BJ (cell line): ENCODE measurements at regions not wholly inside any gene's neighbourhood (a gene's known extent, or its start where the extent isn't known, plus 50 kb on each side); places are given as distances from the start of the nearest gene placed in this dataset.

Source experiments
- CTCF ChIA-PET: fragments of 350-600 bp; formaldehyde crosslinking; extraction: SDS; loops from one replicate; lab custom pipeline; 2021; ENCODE audit warnings: antibody characterized with exemption, inconsistent platforms; lab: Yijun Ruan, JAX
- POLR2A ChIA-PET: fragments of 300-600 bp; sonication (Branson Sonifier 250); formaldehyde crosslinking; extraction: SDS; loops from one replicate; lab custom pipeline; 2021; ENCODE audit warnings: antibody characterized with exemption; lab: Charles Lee
- DNase-seq: peaks from one replicate; pipeline ENCODE4 v3.0.0-alpha.2; 2011; ENCODE audit warnings: low read depth
- H3K27me3 ChIP-seq: 2 replicates; pipeline ENCODE4 v1.6.0; 2011; ENCODE audit warnings: low read length; ENCODE audit not compliant: control insufficient read depth, insufficient read depth
- H3K36me3 ChIP-seq: 2 replicates; pipeline ENCODE4 v1.5.1; 2011; ENCODE audit warnings: low read length; ENCODE audit not compliant: control insufficient read depth, insufficient read depth
- H3K4me3 ChIP-seq: 2 replicates; pipeline ENCODE4 v1.5.1; 2011; ENCODE audit warnings: low read depth, mild to moderate bottlenecking, control low read depth, low read length
- CTCF ChIP-seq: IDR thresholded peaks from 2 replicates; pipeline ENCODE4 v1.5.1; 2011; ENCODE audit warnings: low read depth, mild to moderate bottlenecking, control low read depth, inconsistent platforms, low read length, moderate library complexity; ENCODE audit not compliant: insufficient read depth

- CTCF ChIA-PET = no interaction called here
These were observed 175.9 kb downstream of the NSG2 start for GRCh38 chr5:174221436-174221835.

GRCh38 chr5:174221946-174222345 is 176.4 kb downstream of the NSG2 start:
- H3K36me3 ChIP-seq = no peaks in the 10 kb centered on the region
- no peaks in the 10 kb centered on the region for H3K27me3 ChIP-seq
- POLR2A ChIA-PET = no interaction called here
- H3K4me3 ChIP-seq = no peak overlapping the region
- DNase-seq = no peak
- no peak for TF ChIP-seq CTCF
- CTCF ChIA-PET = no interaction called here

More at GRCh38 chr5:174221436-174221835, 175.9 kb downstream of the NSG2 start:
- POLR2A ChIA-PET = no interaction called here
- no peak for TF ChIP-seq CTCF
- no peaks in the 10 kb centered on the region for H3K36me3 ChIP-seq
- no peak overlapping the region for H3K4me3 ChIP-seq
- H3K27me3 ChIP-seq = no peaks in the 10 kb centered on the region
- DNase-seq = no peak

GRCh38 chr5:174222891-174223290 is 177.4 kb downstream of the NSG2 start:
- CTCF ChIA-PET = no interaction called here
- no peak for TF ChIP-seq CTCF
- POLR2A ChIA-PET = no interaction called here
- Histone ChIP-seq H3K27me3 (no peaks in the 10 kb centered on the region), H3K4me3 (no peak overlapping the region), H3K36me3 (no peaks in the 10 kb centered on the region)
- no peak for DNase-seq

- Histone ChIP-seq H3K4me3 (no peak overlapping the region), H3K27me3 (no peaks in the 10 kb centered on the region), H3K36me3 (no peaks in the 10 kb centered on the region)
- ChIA-PET POLR2A (no interaction called here), CTCF (no interaction called here)
- DNase-seq = no peak
- TF ChIP-seq CTCF = no peak
These were observed 177.8 kb downstream of the NSG2 start for GRCh38 chr5:174223355-174223754.

GRCh38 chr5:174229068-174229467 is 183.6 kb downstream of the NSG2 start:
- Histone ChIP-seq H3K4me3 (no peak overlapping the region), H3K36me3 (no peaks in the 10 kb centered on the region), H3K27me3 (no peaks in the 10 kb centered on the region)
- ChIA-PET POLR2A (no interaction called here), CTCF (interaction anchor here (0.5 kb wide), 1 partner anchor 168 kb away, joined by 3 read pairs; no protein-coding TSS in a partner anchor)
- TF ChIP-seq CTCF = no peak
- DNase-seq = no peak
